H1 (cell line): ENCODE measurements at regions not wholly inside any gene's neighbourhood (a gene's known extent, or its start where the extent isn't known, plus 50 kb on each side); places are given as distances from the start of the nearest gene placed in this dataset.

Experiments
- CTCF ChIA-PET: fragments of 300-600 bp; sonication (Branson Sonifier 250); formaldehyde crosslinking; loops from one replicate; lab custom pipeline; 2021; ENCODE audit not compliant: partially characterized antibody; lab: Charles Lee
- POLR2A ChIA-PET: fragments of 300-600 bp; sonication (Branson Sonifier 250); formaldehyde crosslinking; loops from one replicate; lab custom pipeline; 2021; ENCODE audit warnings: inconsistent platforms; ENCODE audit not compliant: partially characterized antibody; lab: Charles Lee
- DNase-seq, 2 experiments: peaks; one replicate each; pipeline versions ENCODE4 v3.0.0 to v3.0.0-alpha.2; 2010 to 2022; ENCODE audit warnings: low spot score in 2 of 2, low read depth in 1 of 2, mixed read lengths in 1 of 2
- FAIRE-seq: peaks from 2 replicates; lab custom pipeline; 2011; peaks lifted over from hg19 to GRCh38; lab: Jason Lieb, UNC
- H2AFZ ChIP-seq: 2 replicates; pipeline ENCODE4 v1.8.1; 2012; ENCODE audit warnings: low read length, inconsistent platforms
- H2AK5ac ChIP-seq: 2 replicates; pipeline ENCODE4 v1.6.1; 2013; ENCODE audit warnings: low read depth, low read length
- H2BK120ac ChIP-seq: replicated peaks from 2 replicates; pipeline ENCODE3; 2013; ENCODE audit warnings: low read depth, low read length, inconsistent platforms
- H2BK12ac ChIP-seq: 2 replicates; pipeline ENCODE4 v1.6.1; 2013; ENCODE audit warnings: low read depth, low read length
- H2BK15ac ChIP-seq: 2 replicates; pipeline ENCODE4 v1.6.1; 2013; ENCODE audit warnings: low read length
- H2BK20ac ChIP-seq: 2 replicates; pipeline ENCODE4 v1.6.1; 2013; ENCODE audit warnings: low read length
- H2BK5ac ChIP-seq: 2 replicates; pipeline ENCODE4 v1.6.1; 2013; ENCODE audit warnings: low read depth, low read length
- H3K14ac ChIP-seq: 2 replicates; pipeline ENCODE4 v1.6.1; 2013; ENCODE audit warnings: inconsistent platforms; ENCODE audit not compliant: insufficient read length
- H3K18ac ChIP-seq: 2 replicates; pipeline ENCODE4 v1.6.1; 2013; ENCODE audit warnings: low read length; ENCODE audit errors: extremely low read depth
- H3K23ac ChIP-seq: 2 replicates; pipeline ENCODE4 v1.6.1; 2013; ENCODE audit warnings: inconsistent platforms; ENCODE audit not compliant: insufficient read length
- H3K23me2 ChIP-seq: 2 replicates; pipeline ENCODE4 v1.6.1; 2013; ENCODE audit warnings: low read depth, low read length
- H3K27ac ChIP-seq: 2 replicates; pipeline ENCODE4 v1.6.1; 2011; ENCODE audit warnings: low read depth, low read length, inconsistent platforms
- H3K27me3 ChIP-seq, 4 experiments: replicated peaks in 1 of 4; 1 replicate in 1 of 4; 2 replicates in 3 of 4; pipeline versions ENCODE4 v1.6.1 to v1.8.1; 2011 to 2013; ENCODE audit warnings: low read length in 3 of 4, mild to moderate bottlenecking in 3 of 4, inconsistent platforms in 2 of 4, mixed read lengths in 2 of 4, moderate library complexity in 1 of 4; ENCODE audit not compliant: control insufficient read depth in 3 of 4, insufficient read depth in 3 of 4; ENCODE audit errors: extremely low read depth in 1 of 4
- H3K36me3 ChIP-seq, 4 experiments: 2 replicates each; pipeline versions ENCODE4 v1.6.1 to v1.8.1; 2011 to 2013; ENCODE audit warnings: mild to moderate bottlenecking in 4 of 4, low read length in 3 of 4, moderate library complexity in 2 of 4, control low read depth in 1 of 4, inconsistent platforms in 1 of 4; ENCODE audit not compliant: insufficient read depth in 4 of 4, control insufficient read depth in 2 of 4
- H3K4ac ChIP-seq: replicated peaks from 2 replicates; pipeline ENCODE3; 2013; ENCODE audit warnings: low read length, low read depth, mixed read lengths, inconsistent platforms; ENCODE audit not compliant: insufficient read length
- H3K4me1 ChIP-seq, 4 experiments: replicated peaks in 1 of 4; 1 replicate in 1 of 4; 2 replicates in 3 of 4; pipeline versions ENCODE4 v1.6.1 to v1.8.1; 2011 to 2013; ENCODE audit warnings: low read length in 3 of 4, inconsistent platforms in 2 of 4, mixed read lengths in 1 of 4; ENCODE audit not compliant: insufficient read depth in 4 of 4, control insufficient read depth in 3 of 4
- H3K4me2 ChIP-seq, 2 experiments: 2 replicates each; pipeline versions ENCODE4 v1.6.1 to v1.8.1; 2011 to 2013; ENCODE audit warnings: low read depth in 2 of 2, low read length in 2 of 2, control low read depth in 1 of 2, inconsistent platforms in 1 of 2, mild to moderate bottlenecking in 1 of 2; ENCODE audit not compliant: insufficient read depth in 1 of 2
- H3K4me3 ChIP-seq, 4 experiments: fragments of 200-600, 300-600 bp in 1 of 4; sonication (generic), shearing (Covaris generic), sonication (Bioruptor Twin) in 1 of 4; 2 replicates each; pipeline versions ENCODE4 v1.5.1 to v1.8.1; 2011 to 2016; ENCODE audit warnings: low read length in 4 of 4, low read depth in 3 of 4, control low read depth in 2 of 4, inconsistent platforms in 2 of 4, mild to moderate bottlenecking in 2 of 4, mixed read lengths in 1 of 4, moderate library complexity in 1 of 4; ENCODE audit not compliant: insufficient read depth in 2 of 4; ENCODE audit errors: extremely low read depth in 1 of 4
- H3K56ac ChIP-seq: replicated peaks from 2 replicates; pipeline ENCODE3; 2013; ENCODE audit warnings: low read depth, mild to moderate bottlenecking, mixed read lengths, low read length, inconsistent platforms; ENCODE audit not compliant: insufficient read length
- H3K79me1 ChIP-seq: 2 replicates; pipeline ENCODE4 v1.6.1; 2013; ENCODE audit warnings: low read depth, low read length, control low read depth
- H3K79me2 ChIP-seq, 2 experiments: 2 replicates each; pipeline versions ENCODE4 v1.6.1 to v1.8.1; 2012 to 2013; ENCODE audit warnings: low read length in 2 of 2, mild to moderate bottlenecking in 2 of 2, inconsistent platforms in 1 of 2; ENCODE audit not compliant: insufficient read depth in 2 of 2, control insufficient read depth in 1 of 2
- H3K9ac ChIP-seq, 4 experiments: replicated peaks in 1 of 4; 1 replicate in 1 of 4; 2 replicates in 3 of 4; pipeline versions ENCODE4 v1.6.1 to v1.8.1; 2011 to 2013; ENCODE audit warnings: low read depth in 3 of 4, low read length in 3 of 4, control low read depth in 2 of 4, mild to moderate bottlenecking in 2 of 4, moderate library complexity in 2 of 4, inconsistent platforms in 1 of 4; ENCODE audit errors: extremely low read depth in 1 of 4
- H3K9me3 ChIP-seq, 2 experiments: 2 replicates each; pipeline versions ENCODE4 v1.6.1 to v1.8.1; 2012 to 2013; ENCODE audit warnings: mild to moderate bottlenecking in 2 of 2, moderate library complexity in 2 of 2, control low read depth in 1 of 2, inconsistent platforms in 1 of 2, low read depth in 1 of 2, low read length in 1 of 2, mixed read lengths in 1 of 2; ENCODE audit not compliant: insufficient read depth in 2 of 2
- H4K20me1 ChIP-seq, 2 experiments: replicated peaks in 1 of 2; 2 replicates each; pipeline versions ENCODE3 to v1.8.1; 2011 to 2013; ENCODE audit warnings: inconsistent platforms in 2 of 2, low read length in 2 of 2, mild to moderate bottlenecking in 1 of 2; ENCODE audit not compliant: insufficient read depth in 2 of 2, control insufficient read depth in 1 of 2
- H4K5ac ChIP-seq: 2 replicates; pipeline ENCODE4 v1.6.1; 2013; ENCODE audit warnings: low read length, low read depth, mixed read lengths, inconsistent platforms; ENCODE audit not compliant: insufficient read length
- H4K8ac ChIP-seq: 2 replicates; pipeline ENCODE4 v1.8.0; 2013; ENCODE audit warnings: mild to moderate bottlenecking, moderate library complexity, low read length, inconsistent platforms; ENCODE audit not compliant: insufficient read depth; ENCODE audit errors: extremely low read depth
- H4K91ac ChIP-seq: replicated peaks from 2 replicates; pipeline ENCODE3; 2013; ENCODE audit warnings: low read length, mixed read lengths, inconsistent platforms; ENCODE audit not compliant: insufficient read length
- CBX5 ChIP-seq: fragments of 300-800, 300-1000 bp; sonication (generic); IDR thresholded peaks from 2 replicates; pipeline ENCODE4 v1.7.1; 2016; ENCODE audit warnings: antibody characterized with exemption, low read length, low read depth
- CBX8 ChIP-seq: fragments of 300-800, 300-1000 bp; sonication (generic); IDR thresholded peaks from 2 replicates; pipeline ENCODE4 v1.7.1; 2016; ENCODE audit warnings: low read depth, low read length, borderline replicate concordance
- GABPA ChIP-seq: IDR thresholded peaks from 2 replicates; pipeline ENCODE4 v1.6.1; 2011; ENCODE audit warnings: mild to moderate bottlenecking, low read length, moderate library complexity, borderline replicate concordance; ENCODE audit not compliant: insufficient read depth
- HDAC2 ChIP-seq, 2 experiments: fragments of 300-600 bp in 1 of 2; sonication (generic) in 1 of 2; IDR thresholded peaks; 2 replicates each; pipeline ENCODE4 v1.6.1; 2011 to 2012; ENCODE audit warnings: low read depth in 2 of 2, low read length in 2 of 2, mild to moderate bottlenecking in 2 of 2, moderate library complexity in 2 of 2, borderline replicate concordance in 1 of 2, inconsistent platforms in 1 of 2
- KDM1A ChIP-seq: fragments of 200-600, 300-600 bp; sonication (generic); IDR thresholded peaks from 2 replicates; pipeline ENCODE4 v1.7.1; 2016; ENCODE audit warnings: mild to moderate bottlenecking, low read length, borderline replicate concordance
- POLR2AphosphoS5 ChIP-seq: IDR thresholded peaks from 2 replicates; pipeline ENCODE4 v1.6.1; 2011; ENCODE audit warnings: low read depth, low read length
- RAD21 ChIP-seq, 2 experiments: IDR thresholded peaks in 1 of 2; conservative IDR thresholded peaks in 1 of 2; 2 replicates each; pipeline ENCODE4 v1.6.1; 2011; ENCODE audit warnings: low read depth in 2 of 2, low read length in 2 of 2, improper control_type of control experiment in 1 of 2, inconsistent platforms in 1 of 2, mild to moderate bottlenecking in 1 of 2, moderate library complexity in 1 of 2
- SP1 ChIP-seq: IDR thresholded peaks from 2 replicates; pipeline ENCODE4 v1.6.1; 2011; ENCODE audit warnings: low read depth, low read length
- TAF7 ChIP-seq: optimal IDR thresholded peaks from 2 replicates; pipeline ENCODE3; 2011; ENCODE audit warnings: low read depth, mild to moderate bottlenecking, inconsistent platforms, low read length, moderate library complexity, borderline replicate concordance
- TCF12 ChIP-seq: IDR thresholded peaks from 2 replicates; pipeline ENCODE4 v1.6.1; 2011; ENCODE audit warnings: low read depth, mild to moderate bottlenecking, low read length
- WGBS, 2 experiments: shearing (Covaris generic) in 1 of 2; methylation state at CpG; one replicate each; pipeline versions ENCODE4 v1.1.6 to v1.1.7; 2013 to 2015; ENCODE audit warnings: low lambda C conversion rate in 2 of 2, mixed read lengths in 2 of 2, inconsistent platforms in 1 of 2, low coverage in 1 of 2, missing lambda C conversion rate in 1 of 2; ENCODE audit not compliant: insufficient replicate concordance in 2 of 2, insufficient coverage in 1 of 2, insufficient read length in 1 of 2; ENCODE audit errors: extremely low coverage in 1 of 2, missing lambda C conversion rate in 1 of 2; 5-methylcytosine and 5-hydroxymethylcytosine counted together

GRCh38 chr6:93972791-93973190 lies 553.4 kb upstream of the EPHA7 start:
- Histone ChIP-seq H3K56ac (no peak overlapping the region), H3K4ac (no peak overlapping the region), H3K27me3 (no peaks in the 10 kb centered on the region), H3K36me3 (no peaks in the 10 kb centered on the region), H4K8ac (no peak overlapping the region), H3K4me3 (no peak overlapping the region), H3K4me2 (no peak overlapping the region), H3K79me1 (no peaks in the 10 kb centered on the region), H4K5ac (no peak overlapping the region), H3K23ac (no peak overlapping the region), H2BK120ac (no peak overlapping the region), H2BK20ac (no peak overlapping the region), H2AK5ac (no peak overlapping the region), H3K9me3 (no peaks in the 10 kb centered on the region), H3K18ac (no peak overlapping the region), H2BK5ac (no peak overlapping the region), H3K14ac (no peak overlapping the region), H3K23me2 (no peaks in the 10 kb centered on the region), H2AFZ (no peak overlapping the region), H3K27ac (no peak overlapping the region), H3K9ac (no peak overlapping the region), H4K91ac (no peak overlapping the region), H2BK12ac (no peak overlapping the region), H2BK15ac (no peak overlapping the region)
- FAIRE-seq (no peak), DNase-seq (no peak)
- ChIA-PET CTCF (interaction anchor here (1.5 kb wide), 1 partner anchor 41 kb away, joined by 5 read pairs; no protein-coding TSS in a partner anchor), POLR2A (no interaction called here)
- WGBS, 2 experiments, result 97% methylated on average over 3 of the region's 3 CpGs; no CpG with 5 or more reads in 1 of the 2 experiments
- no peak for TF ChIP-seq TCF12
- no peak for TF ChIP-seq CBX5
- TF ChIP-seq GABPA, result no peak
- no peak for TF ChIP-seq SP1
- TF ChIP-seq KDM1A, result no peak
- TF ChIP-seq POLR2AphosphoS5, result no peak
- TF ChIP-seq TAF7, result no peak
- no peak for TF ChIP-seq RAD21 (IDR thresholded peaks at IDR 0.05 in 1 of 2, conservative IDR thresholded peaks at IDR 0.05 in 1 of 2; ENCODE audit: low read depth in 2 of 2, low read length in 2 of 2)
- no peak for TF ChIP-seq HDAC2 (IDR thresholded peaks at IDR 0.05; ENCODE audit: borderline replicate concordance in 1 of 2, low read depth in 2 of 2, low read length in 2 of 2)
- no peak for TF ChIP-seq CBX8
- TF ChIP-seq, all 59 proteins: peak for 0
- Histone ChIP-seq H3K79me2 (no peaks in the 10 kb centered on the region), H4K20me1 (no peaks in the 10 kb centered on the region), H3K4me1 (no peaks in the 10 kb centered on the region; a peak in 2 of 7 replicates)
